ENCODE measurements at regions not wholly inside any gene's neighbourhood (a gene's known extent, or its start where the extent isn't known, plus 50 kb on each side); places are given as distances from the start of the nearest gene placed in this dataset.

GRCh38 chrX:126027229-126027628 lies 138.9 kb downstream of the DCAF12L2 start:
- Histone ChIP-seq H3K27ac (ENCODE audit: low read depth, low read length) (no peak overlapping the region), H3K4me1 (ENCODE audit: control insufficient read depth, insufficient read depth, low read length) (no peaks in the 10 kb centered on the region), H3K9ac (ENCODE audit: extremely low read depth, low read length, poor library complexity, severe bottlenecking) (no peak overlapping the region), H3K4me3 (ENCODE audit: low read length) (no peak overlapping the region), H3K9me3 (ENCODE audit: control insufficient read depth, low read length) (no peaks in the 10 kb centered on the region), H3K27me3 (ENCODE audit: control insufficient read depth, insufficient read depth, low read length, poor library complexity, severe bottlenecking) (no peaks in the 10 kb centered on the region), H3K36me3 (ENCODE audit: control insufficient read depth, insufficient read depth, low read length) (no peaks in the 10 kb centered on the region)
- DNase-seq: peak; percentile 48
- no peak for TF ChIP-seq CTCF (conservative IDR thresholded peaks at IDR 0.05)
- WGBS, 2 experiments (ENCODE audit: insufficient coverage in 1 of 2, insufficient read length in 1 of 2): 96% methylated on average over 3 of the region's 3 CpGs; no CpG with 5 or more reads in 1 of the 2 experiments
- Mint-ChIP-seq H3K36me3 (ENCODE audit: low read depth) (no peaks in the 10 kb centered on the region), H3K4me3 (no peak overlapping the region), H3K27ac (no peak overlapping the region), H3K4me1 (peaks cover 8% of the 10 kb centered on the region), H3K27me3 (ENCODE audit: insufficient read depth) (peaks cover 4% of the 10 kb centered on the region), H3K9me3 (peaks cover 2% of the 10 kb centered on the region)

GRCh38 chrX:126030021-126030420 lies 136.1 kb downstream of the DCAF12L2 start:
- no peaks in the 10 kb centered on the region for H3K9me3 ChIP-seq (ENCODE audit: control insufficient read depth, low read length)
- Mint-ChIP-seq H3K36me3 (ENCODE audit: low read depth) (no peaks in the 10 kb centered on the region), H3K4me1 (peaks cover 8% of the 10 kb centered on the region), H3K9me3 (no peaks in the 10 kb centered on the region), H3K27me3 (ENCODE audit: insufficient read depth) (peaks cover 2% of the 10 kb centered on the region), H3K4me3 (no peak overlapping the region), H3K27ac (no peak overlapping the region)
- no peak for DNase-seq
- no peaks in the 10 kb centered on the region for H3K36me3 ChIP-seq (ENCODE audit: control insufficient read depth, insufficient read depth, low read length)
- H3K9ac ChIP-seq (ENCODE audit: extremely low read depth, low read length, poor library complexity, severe bottlenecking): no peak overlapping the region
- no peaks in the 10 kb centered on the region for H3K27me3 ChIP-seq (ENCODE audit: control insufficient read depth, insufficient read depth, low read length, poor library complexity, severe bottlenecking)
- H3K4me1 ChIP-seq (ENCODE audit: control insufficient read depth, insufficient read depth, low read length): no peaks in the 10 kb centered on the region
- 96% methylated on average over 4 of the region's 4 CpGs; no CpG with 5 or more reads in 1 of the 2 experiments for WGBS, 2 experiments (ENCODE audit: insufficient coverage in 1 of 2, insufficient read length in 1 of 2)
- H3K27ac ChIP-seq (ENCODE audit: low read depth, low read length): no peak overlapping the region
- H3K4me3 ChIP-seq (ENCODE audit: low read length): no peak overlapping the region
- TF ChIP-seq CTCF (conservative IDR thresholded peaks at IDR 0.05): no peak

GRCh38 chrX:126063984-126064383 lies 102.1 kb downstream of the DCAF12L2 start:
- Mint-ChIP-seq H3K4me3 (no peak overlapping the region), H3K4me1 (no peaks in the 10 kb centered on the region), H3K36me3 (ENCODE audit: low read depth) (no peaks in the 10 kb centered on the region), H3K27ac (no peak overlapping the region), H3K9me3 (no peaks in the 10 kb centered on the region), H3K27me3 (ENCODE audit: insufficient read depth) (no peaks in the 10 kb centered on the region)
- Histone ChIP-seq H3K4me3 (ENCODE audit: low read length) (no peak overlapping the region), H3K9ac (ENCODE audit: extremely low read depth, low read length, poor library complexity, severe bottlenecking) (no peak overlapping the region), H3K4me1 (ENCODE audit: control insufficient read depth, insufficient read depth, low read length) (no peaks in the 10 kb centered on the region), H3K27ac (ENCODE audit: low read depth, low read length) (no peak overlapping the region), H3K9me3 (ENCODE audit: control insufficient read depth, low read length) (no peaks in the 10 kb centered on the region), H3K27me3 (ENCODE audit: control insufficient read depth, insufficient read depth, low read length, poor library complexity, severe bottlenecking) (no peaks in the 10 kb centered on the region), H3K36me3 (ENCODE audit: control insufficient read depth, insufficient read depth, low read length) (no peaks in the 10 kb centered on the region)
- no peak for DNase-seq
- 83% methylated on average over 2 of the region's 4 CpGs; no CpG with 5 or more reads in 1 of the 2 experiments for WGBS, 2 experiments (ENCODE audit: insufficient coverage in 1 of 2, insufficient read length in 1 of 2)
- TF ChIP-seq CTCF (conservative IDR thresholded peaks at IDR 0.05): no peak

All from endodermal cell (in vitro differentiated cells).